ENCODE measurements at regions not wholly inside any gene's neighbourhood (a gene's known extent, or its start where the extent isn't known, plus 50 kb on each side); places are given as distances from the start of the nearest gene placed in this dataset.
A peak's percentile ranks its signal among the peaks of the same experiment; 100 is the strongest.
"Not testable (repeated sequence)": the region's sequence is repeated elsewhere in the genome, so short reads cannot be mapped to it uniquely, and the experiment has no call there.

- DNase-seq (ENCODE audit: extremely low read depth in 1 of 11, low read depth in 9 of 11, low spot score in 4 of 11), result no peak
These were observed 116.5 kb downstream of the GATA3 start for GRCh38 chr10:8171008-8171407.

- no peak for DNase-seq (ENCODE audit: extremely low read depth in 1 of 11, low read depth in 9 of 11, low spot score in 4 of 11)
These were observed 118.1 kb downstream of the GATA3 start for GRCh38 chr10:8172604-8173003.

DNA sequence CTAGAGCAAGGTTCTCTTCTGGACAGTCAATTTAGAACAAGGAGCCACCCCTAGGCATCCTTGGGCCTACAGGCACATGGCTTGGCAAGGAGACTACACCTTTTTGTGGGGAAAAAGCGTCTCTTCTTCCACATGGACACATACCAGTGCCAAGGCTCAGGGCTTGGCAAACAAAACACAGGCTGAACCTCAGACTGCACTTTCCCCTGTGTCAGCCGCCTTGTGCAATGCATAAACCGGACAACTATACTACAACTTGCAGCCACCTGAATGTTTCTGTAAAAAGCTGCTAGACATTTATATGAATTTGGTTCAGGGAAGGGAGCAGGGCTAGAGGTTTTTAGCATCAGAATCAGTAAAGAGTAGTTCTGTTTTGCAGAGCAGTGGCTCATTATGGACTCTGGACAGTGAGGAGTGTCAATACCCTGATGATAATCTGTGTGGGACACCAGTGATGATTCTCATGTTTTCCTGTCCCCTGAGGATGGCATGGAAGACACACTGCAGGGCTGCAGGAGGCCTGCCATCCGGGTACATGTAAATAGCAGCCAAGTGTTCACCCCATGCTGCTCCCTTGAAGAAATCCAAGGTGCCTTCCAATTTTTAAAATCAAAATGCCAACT is 118.9 kb downstream of the GATA3 start:
- DNase-seq (ENCODE audit: extremely low read depth in 1 of 11, low read depth in 9 of 11, low spot score in 4 of 11), result no peak

- no peak for DNase-seq (ENCODE audit: extremely low read depth in 1 of 11, low read depth in 9 of 11, low spot score in 4 of 11)
These were observed 119.4 kb downstream of the GATA3 start for GRCh38 chr10:8173866-8174243.

DNA sequence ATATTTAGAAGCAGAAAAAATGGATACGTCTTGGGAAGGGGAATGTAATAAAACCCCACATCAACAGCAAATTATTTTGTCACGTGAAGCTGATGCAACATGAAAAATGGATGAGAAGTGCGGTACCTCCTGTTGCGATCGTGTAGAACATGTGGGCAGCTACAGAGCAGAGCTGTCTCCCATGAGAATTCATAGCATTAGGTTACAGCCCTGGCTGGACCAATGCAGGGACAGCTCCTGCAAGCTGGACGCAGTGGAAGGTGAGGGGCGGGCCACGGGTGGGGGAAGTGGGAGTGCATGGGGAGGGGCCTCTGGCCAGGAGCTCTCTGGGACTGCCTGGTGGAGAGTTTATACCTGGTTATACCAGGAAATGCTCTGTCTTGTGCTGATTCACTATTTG is 120.3 kb downstream of the GATA3 start:
- peak in 5 of 11 donors; percentile 23 to 45 (median 31) for DNase-seq (ENCODE audit: extremely low read depth in 1 of 11, low read depth in 9 of 11, low spot score in 4 of 11)

- not testable (repeated sequence) for DNase-seq (ENCODE audit: extremely low read depth in 1 of 11, low read depth in 9 of 11, low spot score in 4 of 11)
These were observed 123.0 kb downstream of the GATA3 start for GRCh38 chr10:8177526-8177925.

DNA sequence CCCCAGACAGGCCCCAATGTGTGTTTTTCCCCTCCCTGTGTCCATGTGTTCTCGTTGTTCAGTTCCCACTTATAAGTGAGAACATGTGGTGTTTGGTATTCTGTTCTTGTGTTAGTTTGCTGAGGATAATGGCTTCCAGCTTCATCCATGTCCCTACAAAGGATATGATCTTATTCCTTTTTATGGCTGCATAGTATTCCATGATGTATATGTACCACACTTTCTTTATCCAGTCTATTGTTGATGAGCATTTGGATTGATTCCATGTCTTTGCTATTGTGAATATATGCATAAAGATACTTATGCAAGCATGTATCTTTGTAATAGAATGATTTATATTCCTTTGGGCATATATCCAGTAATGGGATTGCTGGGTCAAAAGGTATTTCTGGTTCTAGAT is 125.3 kb downstream of the GATA3 start:
- not testable (repeated sequence) for DNase-seq (ENCODE audit: extremely low read depth in 1 of 11, low read depth in 9 of 11, low spot score in 4 of 11)

DNA sequence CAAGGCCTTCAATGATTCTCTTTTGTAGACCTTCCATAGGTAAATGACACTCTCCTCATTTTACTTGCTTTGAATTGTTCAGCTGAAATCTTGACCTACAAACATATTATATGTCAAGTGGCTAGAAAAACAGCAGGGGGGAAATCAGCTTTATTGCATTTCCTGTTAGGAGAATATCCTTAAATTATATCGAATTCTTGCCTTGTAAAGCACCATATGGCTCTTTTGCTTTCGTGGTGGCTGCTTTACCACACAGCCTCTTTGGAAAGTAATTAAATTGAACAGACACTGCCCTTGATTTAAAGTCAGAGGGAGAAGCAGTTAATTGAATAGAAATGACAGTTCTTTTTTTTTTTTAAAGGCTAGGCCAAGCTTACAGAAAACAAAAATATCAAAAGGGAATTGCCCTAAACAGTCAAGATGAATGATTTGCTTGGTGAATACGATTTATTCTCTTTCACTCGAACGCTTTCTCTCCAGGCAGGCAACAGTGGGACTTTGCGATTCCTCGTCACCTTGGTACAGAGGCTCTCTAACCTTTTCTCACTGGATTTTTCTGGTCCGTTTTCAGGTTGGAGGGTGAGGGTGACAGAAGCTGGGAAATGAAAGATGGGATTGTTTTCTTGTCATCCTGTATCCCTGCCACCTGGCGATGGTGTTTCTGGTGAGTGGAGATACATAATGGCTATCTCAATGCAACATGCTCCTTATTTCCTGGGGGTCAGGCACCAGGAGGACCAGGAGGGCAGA is 126.0 kb downstream of the GATA3 start:
- DNase-seq (ENCODE audit: extremely low read depth in 1 of 11, low read depth in 9 of 11, low spot score in 4 of 11), result peak in 1 of 11 donors; percentile 12

- DNase-seq (ENCODE audit: extremely low read depth in 1 of 11, low read depth in 9 of 11, low spot score in 4 of 11), result no peak
These were observed 127.1 kb downstream of the GATA3 start for GRCh38 chr10:8181496-8182157.

- no peak for DNase-seq (ENCODE audit: extremely low read depth in 1 of 11, low read depth in 9 of 11, low spot score in 4 of 11)
These were observed 128.3 kb downstream of the GATA3 start for GRCh38 chr10:8182806-8183205.

- no peak for DNase-seq (ENCODE audit: extremely low read depth in 1 of 11, low read depth in 9 of 11, low spot score in 4 of 11)
These were observed 128.8 kb downstream of the GATA3 start for GRCh38 chr10:8183241-8183704.

GRCh38 chr10:8187171-8187666 is 132.7 kb downstream of the GATA3 start:
- no peak for DNase-seq (ENCODE audit: extremely low read depth in 1 of 11, low read depth in 9 of 11, low spot score in 4 of 11)

- DNase-seq (ENCODE audit: extremely low read depth in 1 of 11, low read depth in 9 of 11, low spot score in 4 of 11), result no peak
These were observed 135.0 kb downstream of the GATA3 start for GRCh38 chr10:8189458-8189857.

DNA sequence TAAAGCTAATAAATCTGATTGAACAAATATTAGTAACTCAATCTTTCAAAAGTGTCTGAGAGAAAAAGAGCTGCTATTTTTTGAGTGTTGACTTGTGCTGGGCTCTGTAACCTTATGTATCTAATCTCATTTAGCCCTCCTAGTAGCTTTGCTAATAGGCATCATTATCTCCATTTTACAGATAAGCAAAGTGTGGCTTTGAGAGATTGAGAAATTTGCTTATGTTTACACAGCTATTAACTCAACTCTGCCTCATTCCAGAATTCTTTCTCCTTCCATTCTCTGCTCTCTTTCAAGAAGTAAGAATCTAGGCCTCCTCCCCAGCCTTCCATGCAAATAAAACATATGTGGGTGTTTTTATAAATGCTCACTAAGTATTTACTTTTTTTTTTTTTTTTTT is 137.8 kb downstream of the GATA3 start:
- no peak for DNase-seq (ENCODE audit: extremely low read depth in 1 of 11, low read depth in 9 of 11, low spot score in 4 of 11)

DNA sequence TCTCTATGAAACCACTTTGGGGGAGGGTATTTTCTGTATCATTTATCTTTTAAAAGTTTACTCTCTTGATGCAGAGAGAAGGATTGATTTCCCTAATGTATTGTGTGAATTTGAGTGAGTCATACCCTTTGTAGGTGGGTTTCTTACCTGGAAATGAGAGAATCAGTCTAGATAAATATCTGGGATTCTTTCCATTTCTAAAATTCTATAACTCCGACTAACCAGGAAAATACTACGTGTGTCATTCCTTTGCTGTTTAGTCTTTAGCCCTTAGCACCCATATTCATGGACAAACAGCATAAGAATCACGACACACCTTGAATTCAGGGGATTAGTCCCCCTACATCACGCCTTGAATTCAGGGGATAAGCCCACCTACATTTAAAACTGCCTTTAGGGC is 139.1 kb downstream of the GATA3 start:
- DNase-seq (ENCODE audit: extremely low read depth in 1 of 11, low read depth in 9 of 11, low spot score in 4 of 11), result no peak

DNA sequence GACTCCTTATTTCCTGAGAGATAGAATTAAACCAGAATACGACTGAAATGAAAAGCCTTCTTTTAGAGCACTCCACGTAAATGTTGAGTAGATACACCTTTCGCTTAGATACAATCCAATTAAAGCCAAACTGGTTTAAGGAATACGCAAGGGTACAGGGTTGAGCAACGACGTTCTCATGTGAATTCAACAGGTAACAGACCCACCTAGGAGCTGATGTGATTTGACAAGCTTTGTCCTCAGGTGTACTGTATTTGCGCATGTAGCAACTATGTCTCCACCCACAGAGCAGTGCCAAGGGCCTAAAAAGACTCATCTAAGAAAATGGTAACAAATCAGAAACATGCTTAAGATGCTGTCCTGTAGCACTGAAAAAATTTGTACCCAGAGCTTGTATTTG is 139.6 kb downstream of the GATA3 start:
- no peak for DNase-seq (ENCODE audit: extremely low read depth in 1 of 11, low read depth in 9 of 11, low spot score in 4 of 11)

- DNase-seq (ENCODE audit: extremely low read depth in 1 of 11, low read depth in 9 of 11, low spot score in 4 of 11), result no peak
These were observed 152.4 kb downstream of the GATA3 start for GRCh38 chr10:8206882-8207281.

DNA sequence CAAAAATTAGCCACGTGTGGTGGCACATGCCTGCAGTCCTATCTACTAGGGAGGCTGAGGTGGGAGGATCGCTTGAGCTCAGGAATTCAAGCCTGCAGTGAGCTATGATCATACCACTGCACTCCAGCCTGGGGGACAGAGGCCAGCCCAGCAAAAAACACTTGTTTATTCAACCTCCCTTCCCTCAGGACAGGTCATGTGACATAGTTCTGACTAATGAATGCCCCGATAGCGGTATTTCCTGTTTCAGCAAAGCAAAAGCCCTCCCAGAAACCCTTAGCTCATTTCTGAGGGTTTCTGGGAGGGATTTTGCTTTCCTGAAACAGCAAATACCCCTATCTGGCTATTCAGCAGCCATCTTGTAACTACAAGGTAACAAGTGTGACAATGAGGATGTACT is 157.1 kb downstream of the GATA3 start:
- no peak for DNase-seq (ENCODE audit: extremely low read depth in 1 of 11, low read depth in 9 of 11, low spot score in 4 of 11)

DNA sequence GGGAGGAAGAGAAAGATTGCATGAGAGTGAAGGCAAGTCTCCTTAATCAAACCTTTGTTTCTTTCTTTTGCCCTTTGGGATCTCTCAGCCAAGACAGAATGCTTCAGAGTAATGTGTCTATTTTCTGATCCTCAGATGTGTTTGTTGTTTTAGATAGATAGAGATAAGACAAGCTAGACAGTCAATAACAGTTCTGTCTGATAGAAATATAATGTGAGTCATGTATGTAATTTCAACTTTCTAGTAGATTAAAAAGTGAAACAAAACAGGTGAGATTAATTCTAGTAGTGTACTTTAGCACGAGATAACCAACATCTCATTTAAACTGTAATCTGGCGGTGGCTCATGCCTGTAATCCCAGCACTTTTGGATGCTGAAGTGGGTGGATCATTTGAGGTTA is 159.2 kb downstream of the GATA3 start:
- DNase-seq (ENCODE audit: extremely low read depth in 1 of 11, low read depth in 9 of 11, low spot score in 4 of 11), result no peak

DNA sequence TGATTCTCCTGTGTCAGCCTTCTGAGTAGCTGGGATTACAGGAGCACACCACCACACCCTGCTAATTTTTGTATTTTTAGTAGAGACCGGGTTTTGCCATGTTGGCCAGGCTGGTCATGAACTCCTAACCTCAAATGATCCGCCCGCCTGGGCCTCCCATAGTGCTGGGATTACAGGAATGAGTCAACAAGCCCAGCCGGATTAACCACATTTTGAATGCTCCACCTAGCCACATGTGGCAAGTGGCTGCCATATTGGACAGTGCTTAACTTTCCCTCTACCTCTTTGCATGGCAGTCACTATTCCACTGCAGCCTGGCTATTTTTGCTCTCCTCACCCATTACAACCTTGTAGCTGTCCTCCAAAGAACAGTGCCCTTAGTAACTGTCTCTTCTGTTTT is 160.1 kb downstream of the GATA3 start:
- no peak for DNase-seq (ENCODE audit: extremely low read depth in 1 of 11, low read depth in 9 of 11, low spot score in 4 of 11)

Measured in renal cortex interstitium (tissue), 11 donors.